HEK293T (cell line): ENCODE measurements at regions not wholly inside any gene's neighbourhood (a gene's known extent, or its start where the extent isn't known, plus 50 kb on each side); places are given as distances from the start of the nearest gene placed in this dataset.

Experiments
- CTCF ChIA-PET: fragments of 350-600 bp; formaldehyde crosslinking; extraction: SDS; loops from one replicate; lab custom pipeline; 2021; ENCODE audit warnings: antibody characterized with exemption, inconsistent platforms; lab: Yijun Ruan, JAX
- POLR2A ChIA-PET: fragments of 350-600 bp; formaldehyde crosslinking; extraction: SDS; loops from one replicate; lab custom pipeline; 2020; ENCODE audit warnings: antibody characterized with exemption, inconsistent platforms; lab: Yijun Ruan, JAX
- DNase-seq: peaks from one replicate; pipeline ENCODE4 v3.0.0; 2012; ENCODE audit warnings: mixed read lengths; ENCODE audit errors: extremely low spot score
- ARNT ChIP-seq: fragments of 450-650 bp; IDR thresholded peaks from 2 replicates; pipeline ENCODE4 v1.6.1; 2017; ENCODE audit warnings: mild to moderate bottlenecking
- BHLHE40 ChIP-seq: fragments of 450-650 bp; IDR thresholded peaks from 2 replicates; pipeline ENCODE4 v1.6.1; 2016; ENCODE audit warnings: mild to moderate bottlenecking, moderate library complexity, borderline replicate concordance
- CTBP1 ChIP-seq: fragments of 450-650 bp; IDR thresholded peaks from 2 replicates; pipeline ENCODE4 v1.6.1; 2016; ENCODE audit warnings: borderline replicate concordance
- ELF4 ChIP-seq: fragments of 450-650 bp; IDR thresholded peaks from 2 replicates; pipeline ENCODE4 v1.6.1; 2017; ENCODE audit warnings: antibody characterized with exemption
- FOXA1 ChIP-seq: fragments of 450-650 bp; IDR thresholded peaks from 2 replicates; pipeline ENCODE4 v1.6.1; 2016; ENCODE audit warnings: mild to moderate bottlenecking
- FOXK2 ChIP-seq: fragments of 450-650 bp; IDR thresholded peaks from 2 replicates; pipeline ENCODE4 v1.6.1; 2016; ENCODE audit warnings: mild to moderate bottlenecking
- FOXM1 ChIP-seq: fragments of 450-650 bp; IDR thresholded peaks from 2 replicates; pipeline ENCODE4 v1.6.1; 2017; ENCODE audit warnings: mild to moderate bottlenecking, borderline replicate concordance
- HDGF ChIP-seq: fragments of 450-650 bp; IDR thresholded peaks from 2 replicates; pipeline ENCODE4 v1.6.1; 2017; ENCODE audit warnings: antibody characterized with exemption, borderline replicate concordance
- L3MBTL2 ChIP-seq: fragments of 450-650 bp; conservative IDR thresholded peaks from 2 replicates; pipeline ENCODE4 v1.6.1; 2016; ENCODE audit warnings: mild to moderate bottlenecking
- LEF1 ChIP-seq: fragments of 450-650 bp; IDR thresholded peaks from 2 replicates; pipeline ENCODE4 v1.6.1; 2017; ENCODE audit warnings: mild to moderate bottlenecking, borderline replicate concordance
- NFRKB ChIP-seq: fragments of 450-650 bp; IDR thresholded peaks from 2 replicates; pipeline ENCODE4 v1.6.1; 2016; ENCODE audit warnings: mild to moderate bottlenecking, moderate library complexity
- PKNOX1 ChIP-seq: fragments of 450-650 bp; IDR thresholded peaks from 2 replicates; pipeline ENCODE4 v1.6.1; 2016
- SP1 ChIP-seq: fragments of 450-650 bp; IDR thresholded peaks from 2 replicates; pipeline ENCODE4 v1.6.1; 2017
- SUZ12 ChIP-seq: fragments of 450-650 bp; IDR thresholded peaks from 2 replicates; pipeline ENCODE4 v1.6.1; 2016; ENCODE audit warnings: mild to moderate bottlenecking
- TARDBP ChIP-seq: fragments of 450-650 bp; IDR thresholded peaks from 2 replicates; pipeline ENCODE4 v1.6.1; 2016
- ZNF384 ChIP-seq: fragments of 450-650 bp; IDR thresholded peaks from 2 replicates; pipeline ENCODE4 v1.6.1; 2016

GRCh38 chr10:56507033-56507432 is 146.0 kb upstream of the ZWINT start:
- ChIA-PET CTCF (no interaction called here), POLR2A (no interaction called here)
- no peak for DNase-seq
- no peak for TF ChIP-seq L3MBTL2
- TF ChIP-seq FOXM1: no peak
- no peak for TF ChIP-seq NFRKB
- no peak for TF ChIP-seq SUZ12
- TF ChIP-seq LEF1: no peak
- no peak for TF ChIP-seq FOXK2
- no peak for TF ChIP-seq ARNT
- no peak for TF ChIP-seq HDGF
- no peak for TF ChIP-seq ZNF384
- no peak for TF ChIP-seq CTBP1

GRCh38 chr10:56505555-56505954 is 144.5 kb upstream of the ZWINT start:
- CTCF ChIA-PET: no interaction called here
- no peak for DNase-seq
- POLR2A ChIA-PET: no interaction called here
- TF ChIP-seq SP1 (no peak), BHLHE40 (no peak), FOXA1 (no peak)

- CTCF ChIA-PET: no interaction called here
These were observed 135.1 kb upstream of the ZWINT start for GRCh38 chr10:56496186-56496486.

GRCh38 chr10:56487746-56488145 is 126.7 kb upstream of the ZWINT start:
- TF ChIP-seq HDGF (no peak), NFRKB (no peak), SUZ12 (no peak), CTBP1 (no peak), BHLHE40 (no peak), FOXK2 (no peak), FOXA1 (no peak), L3MBTL2 (no peak), LEF1 (no peak)
- ChIA-PET CTCF (no interaction called here), POLR2A (no interaction called here)
- DNase-seq: no peak

More at GRCh38 chr10:56496186-56496486, 135.1 kb upstream of the ZWINT start:
- no peak for DNase-seq
- POLR2A ChIA-PET: no interaction called here
- no peak for TF ChIP-seq TARDBP
- TF ChIP-seq ELF4: no peak
- TF ChIP-seq SUZ12: no peak
- no peak for TF ChIP-seq PKNOX1
- TF ChIP-seq FOXK2: no peak
- no peak for TF ChIP-seq ARNT
- TF ChIP-seq BHLHE40: no peak
- no peak for TF ChIP-seq HDGF
- no peak for TF ChIP-seq L3MBTL2

GRCh38 chr10:56481521-56482091 is 120.5 kb upstream of the ZWINT start:
- no peak for DNase-seq
- TF ChIP-seq ARNT: no peak
- TF ChIP-seq LEF1: no peak
- no peak for TF ChIP-seq FOXA1
- TF ChIP-seq ZNF384: no peak
- no peak for TF ChIP-seq TARDBP
- no peak for TF ChIP-seq CTBP1
- no peak for TF ChIP-seq L3MBTL2
- no peak for TF ChIP-seq NFRKB
- no peak for TF ChIP-seq ELF4
- no peak for TF ChIP-seq SUZ12
- TF ChIP-seq SP1: no peak
- TF ChIP-seq PKNOX1: no peak
- TF ChIP-seq FOXK2: no peak
- no peak for TF ChIP-seq BHLHE40
- TF ChIP-seq FOXM1: no peak
- no peak for TF ChIP-seq HDGF
- ChIA-PET POLR2A (no interaction called here), CTCF (no interaction called here)

GRCh38 chr10:56472978-56473377 is 111.9 kb upstream of the ZWINT start:
- TF ChIP-seq PKNOX1: no peak
- TF ChIP-seq BHLHE40: no peak
- no peak for TF ChIP-seq FOXA1
- TF ChIP-seq NFRKB: no peak
- TF ChIP-seq ARNT: no peak
- TF ChIP-seq ELF4: no peak
- TF ChIP-seq CTBP1: no peak
- no peak for TF ChIP-seq LEF1
- no peak for TF ChIP-seq SP1
- TF ChIP-seq SUZ12: no peak
- no peak for TF ChIP-seq TARDBP
- no peak for TF ChIP-seq FOXK2
- no peak for TF ChIP-seq HDGF
- TF ChIP-seq ZNF384: no peak
- TF ChIP-seq FOXM1: no peak
- no peak for TF ChIP-seq L3MBTL2
- CTCF ChIA-PET: no interaction called here
- DNase-seq: no peak
- POLR2A ChIA-PET: no interaction called here
